NOMO-1 (cell line): ENCODE measurements at regions not wholly inside any gene's neighbourhood (a gene's known extent, or its start where the extent isn't known, plus 50 kb on each side); places are given as distances from the start of the nearest gene placed in this dataset.

ENCODE experiments used
- DNase-seq, 2 experiments: peaks; one replicate each; lab custom pipeline; 2025; ENCODE audit not compliant: unreplicated experiment in 2 of 2; lab: John Stamatoyannopoulos, UW

- no peak for DNase-seq
Observed at GRCh38 chr12:66045506-66045905, 85.0 kb downstream of the LLPH start.

- DNase-seq, result no peak
Observed at GRCh38 chr12:66044731-66045130, 85.8 kb downstream of the LLPH start.

GRCh38 chr12:66043035-66043434 is 87.5 kb downstream of the LLPH start:
- no peak for DNase-seq

GRCh38 chr12:66041651-66042363 is 88.7 kb downstream of the LLPH start:
- no peak for DNase-seq

- no peak for DNase-seq
Observed at GRCh38 chr12:66036317-66036716, 94.2 kb downstream of the LLPH start.

- DNase-seq, result peak; percentile 10 to 57
Observed at GRCh38 chr12:66035288-66035966, 95.1 kb downstream of the LLPH start.

GRCh38 chr12:66033151-66033550 is 97.4 kb downstream of the LLPH start:
- no peak for DNase-seq

GRCh38 chr12:66032739-66033138 is 97.8 kb downstream of the LLPH start:
- DNase-seq, result no peak

GRCh38 chr12:66030217-66030781 is 100.3 kb downstream of the LLPH start:
- DNase-seq, result no peak

- DNase-seq, result no peak
Observed at GRCh38 chr12:66028390-66028789, 102.2 kb downstream of the LLPH start.

GRCh38 chr12:66025477-66025876 is 105.1 kb downstream of the LLPH start:
- DNase-seq, result no peak

- DNase-seq, result no peak
Observed at GRCh38 chr12:66024949-66025348, 105.6 kb downstream of the LLPH start.

- no peak for DNase-seq
Observed at GRCh38 chr12:66020481-66020880, 110.1 kb downstream of the LLPH start.

- DNase-seq, result no peak
Observed at GRCh38 chr12:66017736-66018135, 112.8 kb downstream of the LLPH start.
